IMR-90 (cell line): ENCODE measurements at regions not wholly inside any gene's neighbourhood (a gene's known extent, or its start where the extent isn't known, plus 50 kb on each side); places are given as distances from the start of the nearest gene placed in this dataset.

Experiments used
- ATAC-seq: fragments of 200-7000 bp; cut with Tn5 transposase; 2 replicates; pipeline ENCODE4 v1.9.1; 2020; ENCODE audit warnings: low read depth, mild to moderate bottlenecking, moderate library complexity
- BruUV-seq: library from RNA; stranded (reverse); fragments of 400-500 nt; replicated peaks from 2 replicates; lab custom pipeline; 2021; lab: Mats Ljungman, UMichigan
- CTCF ChIA-PET: fragments of 300-600 bp; formaldehyde crosslinking; extraction: SDS; loops from one replicate; lab custom pipeline; 2021; ENCODE audit warnings: antibody characterized with exemption; lab: Yijun Ruan, JAX
- POLR2A ChIA-PET: fragments of 300-600 bp; sonication (Branson Sonifier 250); formaldehyde crosslinking; loops from one replicate; lab custom pipeline; 2022; ENCODE audit warnings: antibody characterized with exemption; ENCODE audit not compliant: unreplicated experiment; lab: Charles Lee
- DNase-seq: peaks from one replicate; pipeline ENCODE4 v3.0.0; 2013
- H2AFZ ChIP-seq: replicated peaks from 2 replicates; pipeline ENCODE3; 2013; ENCODE audit warnings: low read length, mild to moderate bottlenecking; ENCODE audit not compliant: poor library complexity
- H2AK5ac ChIP-seq: 2 replicates; pipeline ENCODE4 v1.6.1; 2013; ENCODE audit warnings: low read depth, low read length, inconsistent platforms
- H2AK9ac ChIP-seq: replicated peaks from 2 replicates; pipeline ENCODE3; 2013; ENCODE audit warnings: mild to moderate bottlenecking, low read depth, low read length, moderate library complexity; ENCODE audit not compliant: poor library complexity
- H2BK120ac ChIP-seq: 2 replicates; pipeline ENCODE4 v1.6.1; 2013; ENCODE audit warnings: low read depth, low read length, inconsistent platforms
- H2BK15ac ChIP-seq: 3 replicates; pipeline ENCODE4 v1.6.1; 2013; ENCODE audit warnings: low read depth, low read length, inconsistent platforms
- H2BK20ac ChIP-seq: 2 replicates; pipeline ENCODE4 v1.6.1; 2013; ENCODE audit warnings: low read depth, mild to moderate bottlenecking, inconsistent platforms, low read length, moderate library complexity
- H2BK5ac ChIP-seq: 2 replicates; pipeline ENCODE4 v1.6.1; 2013; ENCODE audit warnings: mild to moderate bottlenecking, low read depth, low read length, inconsistent platforms; ENCODE audit not compliant: poor library complexity, severe bottlenecking
- H3K14ac ChIP-seq: replicated peaks from 2 replicates; pipeline ENCODE4 v1.6.1; 2013; ENCODE audit warnings: low read depth, low read length, inconsistent platforms
- H3K18ac ChIP-seq: 2 replicates; pipeline ENCODE4 v1.6.1; 2013; ENCODE audit warnings: low read depth, low read length, control low read depth
- H3K23ac ChIP-seq: 2 replicates; pipeline ENCODE4 v1.6.1; 2013; ENCODE audit warnings: low read depth, low read length, inconsistent platforms
- H3K27ac ChIP-seq: 2 replicates; pipeline ENCODE4 v1.5.1; 2013; ENCODE audit warnings: mild to moderate bottlenecking, control low read depth, low read length; ENCODE audit not compliant: insufficient read depth
- H3K27me3 ChIP-seq: 2 replicates; pipeline ENCODE4 v1.6.1; 2013; ENCODE audit warnings: low read length; ENCODE audit not compliant: control insufficient read depth, insufficient read depth
- H3K36me3 ChIP-seq: 2 replicates; pipeline ENCODE4 v1.6.1; 2013; ENCODE audit warnings: low read length, mixed read lengths; ENCODE audit not compliant: control insufficient read depth, insufficient read depth
- H3K4ac ChIP-seq: 2 replicates; pipeline ENCODE4 v1.6.1; 2013; ENCODE audit warnings: low read depth, low read length, inconsistent platforms
- H3K4me1 ChIP-seq: 2 replicates; pipeline ENCODE4 v1.6.1; 2013; ENCODE audit warnings: low read length, mixed read lengths; ENCODE audit not compliant: control insufficient read depth, insufficient read depth
- H3K4me2 ChIP-seq: 2 replicates; pipeline ENCODE4 v1.6.1; 2013; ENCODE audit warnings: low read depth, mild to moderate bottlenecking, control low read depth, low read length, moderate library complexity
- H3K4me3 ChIP-seq: 2 replicates; pipeline ENCODE4 v1.5.1; 2013; ENCODE audit warnings: low read depth, mild to moderate bottlenecking, control low read depth, low read length, moderate library complexity; ENCODE audit not compliant: insufficient read depth
- H3K56ac ChIP-seq: 2 replicates; pipeline ENCODE4 v1.6.1; 2013; ENCODE audit warnings: low read length, inconsistent platforms; ENCODE audit not compliant: insufficient read depth; ENCODE audit errors: extremely low read depth
- H3K79me1 ChIP-seq, 2 experiments: 2 replicates each; pipeline ENCODE4 v1.6.1; 2013; ENCODE audit warnings: low read length in 2 of 2, inconsistent platforms in 1 of 2, low read depth in 1 of 2
- H3K9ac ChIP-seq: 2 replicates; pipeline ENCODE4 v1.6.1; 2013; ENCODE audit warnings: low read depth, low read length, control low read depth
- H3K9me1 ChIP-seq: 2 replicates; pipeline ENCODE4 v1.6.1; 2013; ENCODE audit warnings: low read length, inconsistent platforms; ENCODE audit not compliant: insufficient read depth
- H3K9me3 ChIP-seq: 2 replicates; pipeline ENCODE4 v1.6.1; 2013; ENCODE audit warnings: low read length; ENCODE audit not compliant: control insufficient read depth, insufficient read depth
- H4K20me1 ChIP-seq: 2 replicates; pipeline ENCODE4 v1.6.1; 2013; ENCODE audit warnings: low read length, inconsistent platforms; ENCODE audit not compliant: insufficient read depth
- H4K5ac ChIP-seq: 2 replicates; pipeline ENCODE4 v1.6.1; 2013; ENCODE audit warnings: mild to moderate bottlenecking, low read depth, low read length, control low read depth
- H4K8ac ChIP-seq, 2 experiments: 2 replicates each; pipeline ENCODE4 v1.6.1; 2013; ENCODE audit warnings: low read depth in 2 of 2, low read length in 2 of 2, control low read depth in 1 of 2, inconsistent platforms in 1 of 2
- H4K91ac ChIP-seq: 2 replicates; pipeline ENCODE4 v1.6.1; 2013; ENCODE audit warnings: low read depth, low read length, inconsistent platforms; ENCODE audit not compliant: insufficient read depth
- BHLHE40 ChIP-seq: fragments of 150-350 bp; IDR thresholded peaks from 2 replicates; pipeline ENCODE4 v1.6.1; 2016; ENCODE audit warnings: mild to moderate bottlenecking, low read depth, low read length
- CTCF ChIP-seq: conservative IDR thresholded peaks from 2 replicates; pipeline ENCODE4 v1.5.1; 2012; ENCODE audit warnings: mild to moderate bottlenecking, low read depth, low read length, improper control_type of control experiment
- FOS ChIP-seq: fragments of 150-350 bp; IDR thresholded peaks from 2 replicates; pipeline ENCODE4 v1.6.1; 2016; ENCODE audit warnings: low read depth, low read length
- MAFK ChIP-seq: IDR thresholded peaks from 2 replicates; pipeline ENCODE4 v1.6.1; 2012; ENCODE audit warnings: low read depth, low read length, improper control_type of control experiment
- MAZ ChIP-seq: IDR thresholded peaks from 2 replicates; pipeline ENCODE4 v1.6.1; 2012; ENCODE audit warnings: low read depth, mild to moderate bottlenecking, low read length, improper control_type of control experiment, moderate library complexity, borderline replicate concordance
- NFE2L2 ChIP-seq: fragments of 150-350 bp; IDR thresholded peaks from 2 replicates; pipeline ENCODE4 v1.6.1; 2016; ENCODE audit warnings: low read depth, mild to moderate bottlenecking, low read length
- RFX5 ChIP-seq: IDR thresholded peaks from 2 replicates; pipeline ENCODE4 v1.8.0; 2012; ENCODE audit warnings: low read depth, mild to moderate bottlenecking, low read length, moderate library complexity
- USF2 ChIP-seq: fragments of 150-350 bp; IDR thresholded peaks from 2 replicates; pipeline ENCODE4 v1.6.1; 2017; ENCODE audit warnings: mild to moderate bottlenecking, antibody characterized with exemption, low read length, low read depth
- WGBS, 2 experiments: methylation state at CpG; one replicate each; pipeline versions ENCODE4 v1.1.5 to v1.1.7; 2013; ENCODE audit warnings: missing lambda C conversion rate in 2 of 2; ENCODE audit not compliant: insufficient read length in 1 of 2; ENCODE audit errors: extremely low coverage in 2 of 2; 5-methylcytosine and 5-hydroxymethylcytosine counted together
- dilution Hi-C: fragments of 300-500 bp; cut with HindIII; formaldehyde crosslinking; loops from one replicate; pipeline ENCODE4 v1.14.3; 2018; ENCODE audit warnings: low sequenced_read_pairs; ENCODE audit not compliant: unreplicated experiment
- in situ Hi-C: fragments of 300-500 bp; cut with MboI; formaldehyde crosslinking; loops from 3 replicates; pipeline ENCODE4 v1.14.3; 2019; ENCODE audit warnings: low sequenced_read_pairs, inconsistent platforms, mixed read lengths
- intact Hi-C: fragments of 100-400 bp; cut with micrococcal nuclease; formaldehyde crosslinking; loops from 2 replicates; pipeline ENCODE4 v1.10.0; 2022

GRCh38 chr1:106319612-106320011 is 736.9 kb upstream of the PRMT6 start:
- no peak overlapping the region for H2AK5ac ChIP-seq
- TF ChIP-seq USF2: no peak
- peak; percentile 90 for TF ChIP-seq MAFK
- TF ChIP-seq NFE2L2: no peak
- no peak for TF ChIP-seq CTCF
- TF ChIP-seq BHLHE40: no peak
- no peak for TF ChIP-seq FOS
- no peak for TF ChIP-seq MAZ
- no peak for TF ChIP-seq RFX5
- no peaks in the 10 kb centered on the region for H3K27me3 ChIP-seq
- H3K18ac ChIP-seq: no peak overlapping the region
- H4K20me1 ChIP-seq: no peaks in the 10 kb centered on the region
- no peak overlapping the region for H4K8ac ChIP-seq
- CTCF ChIA-PET: no interaction called here
- in situ Hi-C loops: no loop called here
- no peak overlapping the region for H2BK15ac ChIP-seq
- H2BK120ac ChIP-seq: no peak overlapping the region
- no peak for ATAC-seq
- H2BK20ac ChIP-seq: no peak overlapping the region
- no peak overlapping the region for H3K4me2 ChIP-seq
- H3K36me3 ChIP-seq: no peaks in the 10 kb centered on the region
- no peak overlapping the region for H3K14ac ChIP-seq
- no peak overlapping the region for H2BK5ac ChIP-seq
- no peak overlapping the region for H3K4ac ChIP-seq
- no peak overlapping the region for H2AFZ ChIP-seq
- no peak overlapping the region for H3K56ac ChIP-seq
- H3K9me1 ChIP-seq: no peaks in the 10 kb centered on the region
- no peak for DNase-seq
- BruUV-seq: no TSS peak
- no peak overlapping the region for H3K4me3 ChIP-seq
- H3K27ac ChIP-seq: no peak overlapping the region
- H3K9me3 ChIP-seq: peaks cover 3% of the 10 kb centered on the region; the same call in 1 of the 2 replicates
- H2AK9ac ChIP-seq: no peak overlapping the region
- H3K4me1 ChIP-seq: no peaks in the 10 kb centered on the region
- H4K5ac ChIP-seq: no peak overlapping the region
- 50% methylated on average over 1 of the region's 3 CpGs; no CpG with 5 or more reads in 1 of the 2 experiments for WGBS, 2 experiments
- no peaks in the 10 kb centered on the region for H3K79me1 ChIP-seq
- H4K91ac ChIP-seq: no peak overlapping the region
- H3K23ac ChIP-seq: no peak overlapping the region
- intact Hi-C loops: no loop called here
- dilution Hi-C loops: no loop called here
- POLR2A ChIA-PET: no interaction called here
- H3K9ac ChIP-seq: no peak overlapping the region
